ENCODE measurements at regions not wholly inside any gene's neighbourhood (a gene's known extent, or its start where the extent isn't known, plus 50 kb on each side); places are given as distances from the start of the nearest gene placed in this dataset.

DNA sequence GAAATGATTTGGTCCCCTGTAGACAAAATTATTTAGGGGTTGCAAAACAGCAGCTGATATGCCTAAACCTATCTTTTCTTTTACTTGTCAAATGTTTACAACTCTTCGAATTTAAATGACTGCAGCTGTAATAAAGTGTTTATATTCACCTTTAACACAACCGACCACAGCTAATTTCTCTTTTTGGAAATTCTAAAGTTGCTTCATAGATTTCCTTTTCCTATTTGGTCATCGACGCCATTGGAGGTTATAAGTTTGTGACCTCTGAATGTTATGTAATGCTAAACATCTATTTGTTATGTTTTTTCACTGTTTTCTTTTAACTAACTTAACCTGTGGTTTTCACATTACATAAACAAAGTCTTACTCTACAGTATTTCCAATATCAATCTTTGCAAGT lies 1094.9 kb upstream of the EPHA6 start:
- Histone ChIP-seq H3K4me3 (ENCODE audit: extremely low read depth in 1 of 4, insufficient read depth in 2 of 4, low read depth in 3 of 4, low read length in 4 of 4) (no peak overlapping the region), H3K27me3 (replicated peaks in 1 of 4; ENCODE audit: control insufficient read depth in 3 of 4, extremely low read depth in 1 of 4, insufficient read depth in 3 of 4, low read length in 3 of 4) (no peaks in the 10 kb centered on the region), H4K91ac (replicated peaks; ENCODE audit: insufficient read length, low read length) (no peak overlapping the region), H3K9ac (replicated peaks in 1 of 4; ENCODE audit: extremely low read depth in 1 of 4, low read depth in 3 of 4, low read length in 3 of 4) (no peak overlapping the region), H3K23me2 (ENCODE audit: low read depth, low read length) (no peaks in the 10 kb centered on the region), H2BK5ac (ENCODE audit: low read depth, low read length) (no peak overlapping the region), H3K9me3 (ENCODE audit: insufficient read depth in 2 of 2, low read depth in 1 of 2, low read length in 1 of 2) (no peaks in the 10 kb centered on the region), H2AFZ (ENCODE audit: low read length) (no peak overlapping the region), H2BK120ac (replicated peaks; ENCODE audit: low read depth, low read length) (no peak overlapping the region), H3K23ac (ENCODE audit: insufficient read length) (no peak overlapping the region), H2BK20ac (ENCODE audit: low read length) (no peak overlapping the region), H2BK15ac (ENCODE audit: low read length) (no peak overlapping the region), H2AK5ac (ENCODE audit: low read depth, low read length) (no peak overlapping the region), H4K20me1 (replicated peaks in 1 of 2; ENCODE audit: control insufficient read depth in 1 of 2, insufficient read depth in 2 of 2, low read length in 2 of 2) (no peaks in the 10 kb centered on the region), H3K79me1 (ENCODE audit: low read depth, low read length) (no peaks in the 10 kb centered on the region), H3K14ac (ENCODE audit: insufficient read length) (no peak overlapping the region), H4K8ac (ENCODE audit: extremely low read depth, insufficient read depth, low read length) (no peak overlapping the region), H3K79me2 (ENCODE audit: control insufficient read depth in 1 of 2, insufficient read depth in 2 of 2, low read length in 2 of 2) (no peaks in the 10 kb centered on the region), H3K4ac (replicated peaks; ENCODE audit: insufficient read length, low read depth, low read length) (no peak overlapping the region), H3K36me3 (ENCODE audit: control insufficient read depth in 2 of 4, insufficient read depth in 4 of 4, low read length in 3 of 4) (no peaks in the 10 kb centered on the region), H3K27ac (ENCODE audit: low read depth, low read length) (no peak overlapping the region), H3K4me2 (ENCODE audit: insufficient read depth in 1 of 2, low read depth in 2 of 2, low read length in 2 of 2) (no peak overlapping the region), H2BK12ac (ENCODE audit: low read depth, low read length) (no peak overlapping the region), H3K4me1 (replicated peaks in 1 of 4; ENCODE audit: control insufficient read depth in 3 of 4, insufficient read depth in 4 of 4, low read length in 3 of 4) (peaks cover 0 to 6% (median 0%) of the 10 kb centered on the region in 4 experiments; a peak in 2 of 7 replicates), H3K56ac (replicated peaks; ENCODE audit: insufficient read length, low read depth, low read length) (no peak overlapping the region), H3K18ac (ENCODE audit: extremely low read depth, low read length) (no peak overlapping the region), H4K5ac (ENCODE audit: insufficient read length, low read depth, low read length) (no peak overlapping the region)
- TF ChIP-seq POLR2AphosphoS5 (IDR thresholded peaks at IDR 0.05; ENCODE audit: low read depth, low read length) (no peak), SIX5 (IDR thresholded peaks at IDR 0.05; ENCODE audit: low read depth, low read length) (no peak), RFX5 (IDR thresholded peaks at IDR 0.05; ENCODE audit: borderline replicate concordance, low read depth, low read length) (no peak), TEAD4 (IDR thresholded peaks at IDR 0.05; ENCODE audit: low read depth, low read length) (no peak), TCF12 (IDR thresholded peaks at IDR 0.05; ENCODE audit: low read depth, low read length) (no peak), CBX5 (IDR thresholded peaks at IDR 0.05; ENCODE audit: low read depth, low read length) (no peak), CBX8 (IDR thresholded peaks at IDR 0.05; ENCODE audit: borderline replicate concordance, low read depth, low read length) (no peak), RXRA (IDR thresholded peaks at IDR 0.05; ENCODE audit: insufficient read depth, low read depth, low read length) (no peak), SIN3A (conservative IDR thresholded peaks at IDR 0.05 in 1 of 2, IDR thresholded peaks at IDR 0.05 in 1 of 2; ENCODE audit: low read depth in 1 of 2, low read length in 2 of 2) (no peak), BCL11A (IDR thresholded peaks at IDR 0.05; ENCODE audit: low read depth in 2 of 2, low read length in 2 of 2) (no peak), BACH1 (IDR thresholded peaks at IDR 0.05; ENCODE audit: low read length) (no peak), SRF (IDR thresholded peaks at IDR 0.05; ENCODE audit: low read depth, low read length) (no peak), HDAC6 (IDR thresholded peaks at IDR 0.05; ENCODE audit: low read depth, low read length) (no peak)
- DNase-seq (ENCODE audit: low read depth in 1 of 2, low spot score in 2 of 2) (no peak), FAIRE-seq (no peak)
- 93% methylated on average over 4 of the region's 4 CpGs; no CpG with 5 or more reads in 1 of the 2 experiments for WGBS, 2 experiments (ENCODE audit: extremely low coverage in 1 of 2, insufficient coverage in 1 of 2, insufficient read length in 1 of 2, insufficient replicate concordance in 2 of 2, low coverage in 1 of 2, low lambda C conversion rate in 2 of 2, missing lambda C conversion rate in 1 of 2)
- ChIA-PET POLR2A (ENCODE audit: partially characterized antibody) (no interaction called here), CTCF (ENCODE audit: partially characterized antibody) (interaction anchor here (0.9 kb wide), 1 partner anchor 1470 kb away, joined by 3 read pairs; no protein-coding TSS in a partner anchor)

All from H1 (cell line).